GM12864 (cell line): ENCODE measurements at regions not wholly inside any gene's neighbourhood (a gene's known extent, or its start where the extent isn't known, plus 50 kb on each side); places are given as distances from the start of the nearest gene placed in this dataset.

Experiments
- DNase-seq: peaks from one replicate; pipeline ENCODE4 v3.0.0-alpha.2; 2011; ENCODE audit warnings: low read depth
- H3K4me3 ChIP-seq: 2 replicates; pipeline ENCODE4 v1.5.1; 2011; ENCODE audit warnings: mild to moderate bottlenecking, low read depth, low read length, control low read depth
- TF ChIP-seq, protein P1 (sequence below): IDR thresholded peaks from 2 replicates; pipeline ENCODE4 v1.5.1; 2011; ENCODE audit warnings: low read depth, mild to moderate bottlenecking, moderate library complexity, low read length, control low read depth, inconsistent platforms; ENCODE audit errors: missing control alignments

- DNase-seq, result no peak
- TF ChIP-seq, protein P1, sequence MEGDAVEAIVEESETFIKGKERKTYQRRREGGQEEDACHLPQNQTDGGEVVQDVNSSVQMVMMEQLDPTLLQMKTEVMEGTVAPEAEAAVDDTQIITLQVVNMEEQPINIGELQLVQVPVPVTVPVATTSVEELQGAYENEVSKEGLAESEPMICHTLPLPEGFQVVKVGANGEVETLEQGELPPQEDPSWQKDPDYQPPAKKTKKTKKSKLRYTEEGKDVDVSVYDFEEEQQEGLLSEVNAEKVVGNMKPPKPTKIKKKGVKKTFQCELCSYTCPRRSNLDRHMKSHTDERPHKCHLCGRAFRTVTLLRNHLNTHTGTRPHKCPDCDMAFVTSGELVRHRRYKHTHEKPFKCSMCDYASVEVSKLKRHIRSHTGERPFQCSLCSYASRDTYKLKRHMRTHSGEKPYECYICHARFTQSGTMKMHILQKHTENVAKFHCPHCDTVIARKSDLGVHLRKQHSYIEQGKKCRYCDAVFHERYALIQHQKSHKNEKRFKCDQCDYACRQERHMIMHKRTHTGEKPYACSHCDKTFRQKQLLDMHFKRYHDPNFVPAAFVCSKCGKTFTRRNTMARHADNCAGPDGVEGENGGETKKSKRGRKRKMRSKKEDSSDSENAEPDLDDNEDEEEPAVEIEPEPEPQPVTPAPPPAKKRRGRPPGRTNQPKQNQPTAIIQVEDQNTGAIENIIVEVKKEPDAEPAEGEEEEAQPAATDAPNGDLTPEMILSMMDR, result no peak
- no peak overlapping the region for H3K4me3 ChIP-seq
Measured at GRCh38 chr5:12794476-12795332, 890.5 kb upstream of the CTNND2 start.

GRCh38 chr5:12793373-12793772, 889.1 kb upstream of the CTNND2 start:
- TF ChIP-seq, protein P1, result no peak
- DNase-seq, result no peak

GRCh38 chr5:12780536-12780935, 876.3 kb upstream of the CTNND2 start:
- no peak for DNase-seq
- TF ChIP-seq, protein P1, result no peak
- no peak overlapping the region for H3K4me3 ChIP-seq

More at GRCh38 chr5:12793373-12793772, 889.1 kb upstream of the CTNND2 start:
- no peak overlapping the region for H3K4me3 ChIP-seq

GRCh38 chr5:12777342-12777741, 873.1 kb upstream of the CTNND2 start:
- DNase-seq, result no peak
- no peak overlapping the region for H3K4me3 ChIP-seq
- TF ChIP-seq, protein P1, result no peak

DNA sequence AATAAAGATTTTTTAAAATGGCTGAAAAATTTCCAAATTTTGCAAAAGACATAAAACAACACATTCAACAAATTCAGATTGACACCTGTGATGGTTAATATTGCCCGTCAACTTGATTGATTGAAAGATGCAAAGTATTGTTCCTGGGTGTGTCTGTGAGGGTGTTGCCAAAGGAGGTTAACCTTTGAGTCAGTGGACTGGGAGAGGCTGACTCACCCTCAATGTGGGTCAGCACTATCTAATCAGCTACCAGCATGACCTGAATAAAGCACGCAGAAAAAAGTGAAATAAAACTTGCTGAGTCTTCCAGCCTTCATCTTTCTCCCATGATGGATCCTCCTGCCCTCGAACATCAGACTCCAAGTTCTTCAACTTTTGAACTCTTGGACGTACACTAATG, 868.0 kb upstream of the CTNND2 start:
- no peak for DNase-seq
- no peak overlapping the region for H3K4me3 ChIP-seq
- TF ChIP-seq, protein P1, result no peak

DNA sequence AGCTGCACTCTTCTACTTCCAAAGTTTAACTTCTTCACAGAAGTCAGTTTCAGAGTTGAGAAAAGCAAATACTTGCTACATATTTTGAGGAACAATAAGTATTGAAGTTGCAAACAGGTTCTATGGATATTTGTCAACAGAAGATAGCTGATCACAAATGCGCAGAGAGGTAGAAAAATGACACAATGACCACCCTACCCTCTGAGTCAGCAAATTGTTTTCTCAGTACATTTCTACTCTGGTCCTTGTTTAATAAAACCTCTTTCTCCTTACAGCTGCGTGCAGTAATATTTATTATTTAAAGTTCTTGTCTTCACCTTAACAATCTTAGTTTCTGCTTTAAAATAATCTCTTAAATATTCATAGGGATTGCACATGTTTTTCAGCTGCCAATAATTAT, 855.1 kb upstream of the CTNND2 start:
- no peak for DNase-seq

More for the DNA sequence above, 855.1 kb upstream of the CTNND2 start:
- TF ChIP-seq, protein P1, result no peak
- H3K4me3 ChIP-seq, result no peak overlapping the region
